GM23338 (cell line): ENCODE measurements at regions not wholly inside any gene's neighbourhood (a gene's known extent, or its start where the extent isn't known, plus 50 kb on each side); places are given as distances from the start of the nearest gene placed in this dataset.

Experiments used
- ATAC-seq: fragments of 200-7000 bp; cut with Tn5 transposase; 3 replicates; pipeline ENCODE4 v1.9.1; 2020
- DNase-seq: peaks from one replicate; pipeline ENCODE4 v3.0.0-alpha.2; 2015; ENCODE audit warnings: low spot score
- H2AFZ ChIP-seq: fragments of 200-600 bp; sonication (generic); 2 replicates; pipeline ENCODE4 v1.8.0; 2016; ENCODE audit warnings: antibody characterized with exemption, mild to moderate bottlenecking, moderate library complexity
- H3F3A ChIP-seq: fragments of 200-600 bp; sonication (generic); replicated peaks from 2 replicates; pipeline ENCODE4 v1.8.0; 2017; ENCODE audit warnings: antibody characterized with exemption, mixed run types, low read depth
- H3K27ac ChIP-seq: fragments of 200-600 bp; sonication (generic); 2 replicates; pipeline ENCODE4 v1.6.1; 2016; ENCODE audit warnings: low read depth
- H3K27me3 ChIP-seq: fragments of 200-600 bp; sonication (generic); 2 replicates; pipeline ENCODE4 v1.8.0; 2016; ENCODE audit warnings: mild to moderate bottlenecking, mixed run types, moderate library complexity; ENCODE audit not compliant: insufficient read depth
- H3K36me3 ChIP-seq: fragments of 200-600 bp; sonication (generic); 2 replicates; pipeline ENCODE4 v1.8.0; 2016; ENCODE audit warnings: mild to moderate bottlenecking; ENCODE audit not compliant: insufficient read depth
- H3K4me1 ChIP-seq: fragments of 200-600 bp; sonication (generic); 2 replicates; pipeline ENCODE4 v1.8.0; 2016; ENCODE audit warnings: mild to moderate bottlenecking, moderate library complexity; ENCODE audit not compliant: insufficient read depth
- H3K4me2 ChIP-seq: fragments of 200-600 bp; sonication (generic); 2 replicates; pipeline ENCODE4 v1.7.1; 2017; ENCODE audit warnings: mixed run types
- H3K4me3 ChIP-seq: fragments of 200-600 bp; sonication (generic); 2 replicates; pipeline ENCODE4 v1.6.1; 2016; ENCODE audit warnings: mixed run types
- H3K79me2 ChIP-seq: fragments of 200-600 bp; sonication (generic); replicated peaks from 2 replicates; pipeline ENCODE4 v1.8.0; 2017; ENCODE audit warnings: mild to moderate bottlenecking; ENCODE audit not compliant: insufficient read depth
- H3K9me2 ChIP-seq: fragments of 200-600 bp; sonication (generic); 2 replicates; pipeline ENCODE4 v1.8.0; 2017; ENCODE audit not compliant: insufficient read depth
- H4K20me1 ChIP-seq: fragments of 200-600 bp; sonication (generic); replicated peaks from 2 replicates; pipeline ENCODE4 v1.8.0; 2017; ENCODE audit warnings: mild to moderate bottlenecking; ENCODE audit not compliant: insufficient read depth
- H3K27ac Mint-ChIP-seq: 2 replicates; pipeline ENCODE4 v1.8.0; 2020; ENCODE audit warnings: inconsistent platforms, mild to moderate bottlenecking, moderate library complexity, mixed read lengths
- H3K27me3 Mint-ChIP-seq: 3 replicates; pipeline ENCODE4 v1.8.0; 2022; ENCODE audit warnings: low read depth, mild to moderate bottlenecking, moderate library complexity, mixed read lengths, inconsistent platforms; ENCODE audit not compliant: insufficient read depth, poor library complexity
- H3K36me3 Mint-ChIP-seq: 3 replicates; pipeline ENCODE4 v1.8.0; 2021; ENCODE audit warnings: low read depth, mild to moderate bottlenecking, inconsistent platforms, moderate library complexity, mixed read lengths
- H3K4me1 Mint-ChIP-seq: 3 replicates; pipeline ENCODE4 v1.8.0; 2020; ENCODE audit warnings: mild to moderate bottlenecking, inconsistent platforms, mixed read lengths
- H3K4me3 Mint-ChIP-seq: 3 replicates; pipeline ENCODE4 v1.8.0; 2021; ENCODE audit warnings: moderate library complexity, mild to moderate bottlenecking, inconsistent platforms, mixed read lengths
- H3K9me3 Mint-ChIP-seq: 3 replicates; pipeline ENCODE4 v1.8.0; 2020; ENCODE audit warnings: moderate library complexity, mild to moderate bottlenecking, inconsistent platforms, mixed read lengths
- CREB1 ChIP-seq: fragments of 250-450 bp; sonication (Bioruptor Pico); IDR thresholded peaks from 2 replicates; pipeline ENCODE4 v1.5.0; 2020; ENCODE audit warnings: low read depth, mild to moderate bottlenecking, moderate library complexity
- EZH2 ChIP-seq: fragments of 200-600 bp; sonication (generic); IDR thresholded peaks from one replicate; pipeline ENCODE4 v1.8.0; 2017; ENCODE audit warnings: antibody characterized with exemption, mild to moderate bottlenecking, low read depth; ENCODE audit not compliant: unreplicated experiment
- EZH2phosphoT487 ChIP-seq: fragments of 200-600 bp; sonication (generic); IDR thresholded peaks from one replicate; pipeline ENCODE4 v1.8.1; 2018; ENCODE audit warnings: antibody characterized with exemption; ENCODE audit not compliant: unreplicated experiment
- JUNB ChIP-seq: IDR thresholded peaks from one replicate; pipeline ENCODE4 v1.6.1; 2016; ENCODE audit warnings: antibody characterized with exemption; ENCODE audit not compliant: unreplicated experiment
- NANOG ChIP-seq: IDR thresholded peaks from 2 replicates; pipeline ENCODE4 v1.6.1; 2016; ENCODE audit warnings: antibody characterized with exemption, borderline replicate concordance
- POLR2AphosphoS5 ChIP-seq: IDR thresholded peaks from 2 replicates; pipeline ENCODE4 v1.6.1; 2016; ENCODE audit warnings: antibody characterized with exemption, low read depth
- STAT1 ChIP-seq: IDR thresholded peaks from one replicate; pipeline ENCODE4 v1.6.1; 2016; ENCODE audit warnings: antibody characterized with exemption; ENCODE audit not compliant: unreplicated experiment
- ZNF114 ChIP-seq: fragments of 250-450 bp; sonication (Bioruptor Pico); IDR thresholded peaks from 2 replicates; pipeline ENCODE4 v1.5.0; 2020; ENCODE audit warnings: mild to moderate bottlenecking, moderate library complexity
- ZNF331 ChIP-seq: fragments of 250-450 bp; sonication (Bioruptor Pico); IDR thresholded peaks from 2 replicates; pipeline ENCODE4 v1.5.0; 2020; ENCODE audit warnings: low read depth, mild to moderate bottlenecking, moderate library complexity
- TF ChIP-seq, protein P1 (sequence below): IDR thresholded peaks from one replicate; pipeline ENCODE4 v1.6.1; 2018; ENCODE audit warnings: antibody characterized with exemption; ENCODE audit not compliant: unreplicated experiment
- TF ChIP-seq, protein P2 (sequence below), 2 experiments: fragments of 200-600 bp in 1 of 2; sonication (generic) in 1 of 2; conservative IDR thresholded peaks; 2 replicates each; pipeline versions ENCODE4 v1.5.1 to v1.6.1; 2016 to 2017; ENCODE audit warnings: antibody characterized with exemption in 2 of 2, low read depth in 2 of 2, mild to moderate bottlenecking in 2 of 2, moderate library complexity in 1 of 2

DNA sequence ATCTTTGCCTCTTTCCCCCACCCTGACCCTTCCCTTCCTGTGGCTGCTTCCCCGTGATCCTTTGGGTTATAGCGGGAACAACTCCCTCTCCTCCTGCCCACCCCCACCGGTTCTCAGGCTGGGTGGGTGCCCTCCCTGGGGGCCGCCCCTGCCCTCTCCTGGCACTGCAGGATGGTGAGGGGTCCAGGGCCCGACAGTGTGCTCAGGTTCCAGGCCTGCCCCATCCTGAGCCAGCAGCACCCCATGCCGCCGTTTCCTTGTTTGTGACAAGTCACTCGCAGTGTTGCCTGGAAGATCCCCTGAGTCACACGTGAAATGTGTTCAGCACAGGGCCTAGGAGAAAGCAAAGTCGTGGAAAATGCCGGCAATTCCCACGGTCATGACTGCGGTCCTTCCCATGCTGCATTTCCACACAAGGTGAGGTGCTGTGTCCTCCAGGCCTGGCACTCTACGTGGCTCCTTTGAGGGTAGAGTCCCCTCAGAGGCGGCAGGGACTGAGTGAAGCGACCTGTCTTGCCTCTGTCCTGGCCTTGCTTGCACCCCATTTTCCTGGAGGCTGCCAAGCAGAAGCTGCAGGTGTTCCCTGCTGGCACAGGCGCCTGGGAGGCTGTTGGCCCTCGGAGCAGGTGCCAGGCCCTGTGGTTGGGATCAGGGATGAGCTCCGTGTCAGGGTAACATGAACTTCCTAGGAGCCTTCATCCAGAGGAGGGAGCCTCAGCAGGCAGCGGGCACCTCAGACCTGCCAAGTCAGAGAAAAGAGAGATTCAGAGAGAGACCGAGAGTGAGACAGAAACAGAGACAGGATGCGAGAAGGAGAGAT is 80.5 kb upstream of the LINC01488 start:
- Mint-ChIP-seq H3K27me3 (peaks cover 15% of the 10 kb centered on the region), H3K4me3 (no peak overlapping the region), H3K4me1 (peaks cover 8% of the 10 kb centered on the region), H3K36me3 (peaks cover 15% of the 10 kb centered on the region; the same call in 2 of the 3 replicates), H3K27ac (no peak overlapping the region), H3K9me3 (peaks cover 34% of the 10 kb centered on the region)
- Histone ChIP-seq H3K4me1 (no peaks in the 10 kb centered on the region), H3F3A (no peaks in the 10 kb centered on the region), H4K20me1 (no peaks in the 10 kb centered on the region), H3K4me2 (no peak overlapping the region), H3K27me3 (no peaks in the 10 kb centered on the region), H3K79me2 (no peaks in the 10 kb centered on the region), H3K36me3 (no peaks in the 10 kb centered on the region), H2AFZ (no peak overlapping the region), H3K27ac (no peak overlapping the region), H3K9me2 (0 out of 2 replicates have a peak, but pooled peaks cover 7% of the 10 kb centered on the region), H3K4me3 (no peak overlapping the region)
- TF ChIP-seq NANOG = no peak
- no peak for TF ChIP-seq JUNB
- TF ChIP-seq ZNF114 = no peak
- no peak for TF ChIP-seq ZNF331 (CRISPR knock-in tag)
- no peak for ATAC-seq
- no peak for DNase-seq

DNA sequence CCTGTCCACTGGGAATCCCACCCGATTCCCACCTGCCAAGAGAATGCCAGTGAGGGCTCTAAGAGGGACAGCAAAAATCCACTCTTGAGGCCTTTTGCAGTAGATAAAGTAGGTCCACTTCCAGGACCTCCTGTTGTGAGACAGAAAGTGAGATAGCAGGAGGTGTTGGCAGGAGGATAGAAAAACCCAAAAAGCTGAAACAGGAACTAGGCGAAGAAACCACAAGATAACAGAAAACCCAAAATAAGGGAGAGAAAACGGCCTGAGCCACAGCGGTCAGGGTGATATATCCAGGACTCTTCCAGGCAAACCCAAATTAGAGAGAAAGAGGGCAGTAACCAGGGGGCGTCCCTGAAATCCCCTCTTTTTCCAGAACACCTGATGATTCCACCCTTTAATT is 79.7 kb upstream of the LINC01488 start:
- ATAC-seq = no peak
- no peaks in the 10 kb centered on the region for H3K4me1 ChIP-seq
- no peaks in the 10 kb centered on the region for H3K36me3 ChIP-seq
- H3K4me3 Mint-ChIP-seq = no peak overlapping the region
- H3K9me2 ChIP-seq = 0 out of 2 replicates have a peak, but pooled peaks cover 7% of the 10 kb centered on the region
- no peaks in the 10 kb centered on the region for H3K27me3 ChIP-seq
- H3K4me2 ChIP-seq = no peak overlapping the region
- no peak overlapping the region for H3K27ac Mint-ChIP-seq
- H4K20me1 ChIP-seq = no peaks in the 10 kb centered on the region
- no peaks in the 10 kb centered on the region for H3F3A ChIP-seq
- peaks cover 8% of the 10 kb centered on the region for H3K4me1 Mint-ChIP-seq
- H2AFZ ChIP-seq = no peak overlapping the region
- DNase-seq = no peak
- H3K4me3 ChIP-seq = no peak overlapping the region
- no peak overlapping the region for H3K27ac ChIP-seq
- H3K36me3 Mint-ChIP-seq = peaks cover 15% of the 10 kb centered on the region; the same call in 2 of the 3 replicates
- no peaks in the 10 kb centered on the region for H3K79me2 ChIP-seq
- H3K9me3 Mint-ChIP-seq = peaks cover 27% of the 10 kb centered on the region
- peaks cover 12% of the 10 kb centered on the region for H3K27me3 Mint-ChIP-seq
- TF ChIP-seq ZNF114 (no peak), EZH2phosphoT487 (no peak), CREB1 (CRISPR knock-in tag) (no peak), ZNF331 (CRISPR knock-in tag) (no peak), EZH2 (no peak), STAT1 (no peak), POLR2AphosphoS5 (no peak)
- TF ChIP-seq, protein P1, sequence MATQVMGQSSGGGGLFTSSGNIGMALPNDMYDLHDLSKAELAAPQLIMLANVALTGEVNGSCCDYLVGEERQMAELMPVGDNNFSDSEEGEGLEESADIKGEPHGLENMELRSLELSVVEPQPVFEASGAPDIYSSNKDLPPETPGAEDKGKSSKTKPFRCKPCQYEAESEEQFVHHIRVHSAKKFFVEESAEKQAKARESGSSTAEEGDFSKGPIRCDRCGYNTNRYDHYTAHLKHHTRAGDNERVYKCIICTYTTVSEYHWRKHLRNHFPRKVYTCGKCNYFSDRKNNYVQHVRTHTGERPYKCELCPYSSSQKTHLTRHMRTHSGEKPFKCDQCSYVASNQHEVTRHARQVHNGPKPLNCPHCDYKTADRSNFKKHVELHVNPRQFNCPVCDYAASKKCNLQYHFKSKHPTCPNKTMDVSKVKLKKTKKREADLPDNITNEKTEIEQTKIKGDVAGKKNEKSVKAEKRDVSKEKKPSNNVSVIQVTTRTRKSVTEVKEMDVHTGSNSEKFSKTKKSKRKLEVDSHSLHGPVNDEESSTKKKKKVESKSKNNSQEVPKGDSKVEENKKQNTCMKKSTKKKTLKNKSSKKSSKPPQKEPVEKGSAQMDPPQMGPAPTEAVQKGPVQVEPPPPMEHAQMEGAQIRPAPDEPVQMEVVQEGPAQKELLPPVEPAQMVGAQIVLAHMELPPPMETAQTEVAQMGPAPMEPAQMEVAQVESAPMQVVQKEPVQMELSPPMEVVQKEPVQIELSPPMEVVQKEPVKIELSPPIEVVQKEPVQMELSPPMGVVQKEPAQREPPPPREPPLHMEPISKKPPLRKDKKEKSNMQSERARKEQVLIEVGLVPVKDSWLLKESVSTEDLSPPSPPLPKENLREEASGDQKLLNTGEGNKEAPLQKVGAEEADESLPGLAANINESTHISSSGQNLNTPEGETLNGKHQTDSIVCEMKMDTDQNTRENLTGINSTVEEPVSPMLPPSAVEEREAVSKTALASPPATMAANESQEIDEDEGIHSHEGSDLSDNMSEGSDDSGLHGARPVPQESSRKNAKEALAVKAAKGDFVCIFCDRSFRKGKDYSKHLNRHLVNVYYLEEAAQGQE = no peak
- TF ChIP-seq, protein P2, sequence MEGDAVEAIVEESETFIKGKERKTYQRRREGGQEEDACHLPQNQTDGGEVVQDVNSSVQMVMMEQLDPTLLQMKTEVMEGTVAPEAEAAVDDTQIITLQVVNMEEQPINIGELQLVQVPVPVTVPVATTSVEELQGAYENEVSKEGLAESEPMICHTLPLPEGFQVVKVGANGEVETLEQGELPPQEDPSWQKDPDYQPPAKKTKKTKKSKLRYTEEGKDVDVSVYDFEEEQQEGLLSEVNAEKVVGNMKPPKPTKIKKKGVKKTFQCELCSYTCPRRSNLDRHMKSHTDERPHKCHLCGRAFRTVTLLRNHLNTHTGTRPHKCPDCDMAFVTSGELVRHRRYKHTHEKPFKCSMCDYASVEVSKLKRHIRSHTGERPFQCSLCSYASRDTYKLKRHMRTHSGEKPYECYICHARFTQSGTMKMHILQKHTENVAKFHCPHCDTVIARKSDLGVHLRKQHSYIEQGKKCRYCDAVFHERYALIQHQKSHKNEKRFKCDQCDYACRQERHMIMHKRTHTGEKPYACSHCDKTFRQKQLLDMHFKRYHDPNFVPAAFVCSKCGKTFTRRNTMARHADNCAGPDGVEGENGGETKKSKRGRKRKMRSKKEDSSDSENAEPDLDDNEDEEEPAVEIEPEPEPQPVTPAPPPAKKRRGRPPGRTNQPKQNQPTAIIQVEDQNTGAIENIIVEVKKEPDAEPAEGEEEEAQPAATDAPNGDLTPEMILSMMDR (conservative IDR thresholded peaks at IDR 0.05; ENCODE audit: low read depth in 2 of 2) = no peak
